ENCODE measurements at regions not wholly inside any gene's neighbourhood (a gene's known extent, or its start where the extent isn't known, plus 50 kb on each side); places are given as distances from the start of the nearest gene placed in this dataset.
"Not testable (repeated sequence)": the region's sequence is repeated elsewhere in the genome, so short reads cannot be mapped to it uniquely, and the experiment has no call there.

DNA sequence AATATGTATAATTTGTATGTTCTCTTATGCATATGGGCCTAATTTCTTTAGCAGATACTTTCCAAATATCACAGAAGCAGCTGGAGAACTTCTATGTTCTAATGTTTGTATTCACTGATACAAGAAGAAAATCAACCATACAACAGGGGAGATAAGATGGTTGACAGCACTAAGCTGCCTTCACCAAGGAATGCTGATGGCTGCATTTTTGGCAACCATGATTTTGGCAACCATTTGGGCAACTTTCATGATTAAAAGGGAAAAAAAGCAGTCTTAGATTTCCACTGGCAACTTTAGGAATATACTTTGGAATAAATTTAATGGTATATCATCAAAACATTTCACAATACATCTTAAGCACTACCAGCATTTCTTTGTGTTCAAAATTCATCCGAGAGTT lies 740.3 kb upstream of the CDH6 start:
- TF ChIP-seq, protein P1, sequence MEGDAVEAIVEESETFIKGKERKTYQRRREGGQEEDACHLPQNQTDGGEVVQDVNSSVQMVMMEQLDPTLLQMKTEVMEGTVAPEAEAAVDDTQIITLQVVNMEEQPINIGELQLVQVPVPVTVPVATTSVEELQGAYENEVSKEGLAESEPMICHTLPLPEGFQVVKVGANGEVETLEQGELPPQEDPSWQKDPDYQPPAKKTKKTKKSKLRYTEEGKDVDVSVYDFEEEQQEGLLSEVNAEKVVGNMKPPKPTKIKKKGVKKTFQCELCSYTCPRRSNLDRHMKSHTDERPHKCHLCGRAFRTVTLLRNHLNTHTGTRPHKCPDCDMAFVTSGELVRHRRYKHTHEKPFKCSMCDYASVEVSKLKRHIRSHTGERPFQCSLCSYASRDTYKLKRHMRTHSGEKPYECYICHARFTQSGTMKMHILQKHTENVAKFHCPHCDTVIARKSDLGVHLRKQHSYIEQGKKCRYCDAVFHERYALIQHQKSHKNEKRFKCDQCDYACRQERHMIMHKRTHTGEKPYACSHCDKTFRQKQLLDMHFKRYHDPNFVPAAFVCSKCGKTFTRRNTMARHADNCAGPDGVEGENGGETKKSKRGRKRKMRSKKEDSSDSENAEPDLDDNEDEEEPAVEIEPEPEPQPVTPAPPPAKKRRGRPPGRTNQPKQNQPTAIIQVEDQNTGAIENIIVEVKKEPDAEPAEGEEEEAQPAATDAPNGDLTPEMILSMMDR (IDR thresholded peaks at IDR 0.05; ENCODE audit: low read length, missing control alignments), result no peak
- no peak overlapping the region for H3K4me3 ChIP-seq (replicated peaks; ENCODE audit: low read depth, low read length)
- DNase-seq (ENCODE audit: low read depth), result no peak

GRCh38 chr5:30450153-30450552 lies 743.3 kb upstream of the CDH6 start:
- no peak for DNase-seq (ENCODE audit: low read depth)
- no peak overlapping the region for H3K4me3 ChIP-seq (replicated peaks; ENCODE audit: low read depth, low read length)
- TF ChIP-seq, protein P1 (IDR thresholded peaks at IDR 0.05; ENCODE audit: low read length, missing control alignments), result no peak

DNA sequence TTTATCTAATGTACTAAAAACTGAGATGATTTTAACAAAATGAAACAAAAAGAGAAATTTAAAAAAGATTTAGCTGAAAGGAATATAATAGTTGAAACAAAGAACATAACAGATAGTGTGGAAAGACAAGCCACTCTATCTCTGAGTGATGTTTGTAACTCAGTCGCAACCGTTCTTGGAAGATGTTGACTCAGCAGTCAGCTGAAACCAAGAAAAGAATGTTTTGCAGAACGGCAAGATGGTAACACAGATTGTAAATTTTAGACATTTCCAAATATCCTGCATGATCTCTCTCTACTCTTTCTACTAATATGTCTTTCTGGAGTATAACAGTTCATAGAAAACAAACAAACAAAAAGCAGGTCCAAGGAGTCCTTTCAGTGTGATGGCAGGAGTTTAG lies 746.1 kb upstream of the CDH6 start:
- TF ChIP-seq, protein P1 (IDR thresholded peaks at IDR 0.05; ENCODE audit: low read length, missing control alignments), result no peak
- no peak overlapping the region for H3K4me3 ChIP-seq (replicated peaks; ENCODE audit: low read depth, low read length)
- DNase-seq (ENCODE audit: low read depth), result no peak

DNA sequence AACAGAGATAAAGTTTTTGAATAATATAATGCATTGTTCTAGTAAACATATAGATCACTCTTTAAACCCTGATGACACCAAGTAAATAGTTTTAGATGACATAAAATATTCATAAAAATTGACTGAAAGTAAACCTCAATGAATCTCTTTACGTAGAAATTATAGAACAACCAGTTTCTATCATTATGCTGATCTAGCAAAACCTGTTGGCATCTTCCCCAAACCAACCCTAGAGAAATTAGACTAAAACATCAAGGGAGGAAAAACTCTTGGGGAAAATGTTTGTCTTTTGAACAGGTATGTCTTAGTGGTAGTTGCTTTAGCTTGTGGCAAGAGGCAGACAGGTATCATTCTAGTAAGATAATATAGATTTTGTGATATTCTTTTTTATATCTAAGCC lies 747.0 kb upstream of the CDH6 start:
- no peak for DNase-seq (ENCODE audit: low read depth)
- H3K4me3 ChIP-seq (replicated peaks; ENCODE audit: low read depth, low read length), result no peak overlapping the region
- TF ChIP-seq, protein P1 (IDR thresholded peaks at IDR 0.05; ENCODE audit: low read length, missing control alignments), result no peak

DNA sequence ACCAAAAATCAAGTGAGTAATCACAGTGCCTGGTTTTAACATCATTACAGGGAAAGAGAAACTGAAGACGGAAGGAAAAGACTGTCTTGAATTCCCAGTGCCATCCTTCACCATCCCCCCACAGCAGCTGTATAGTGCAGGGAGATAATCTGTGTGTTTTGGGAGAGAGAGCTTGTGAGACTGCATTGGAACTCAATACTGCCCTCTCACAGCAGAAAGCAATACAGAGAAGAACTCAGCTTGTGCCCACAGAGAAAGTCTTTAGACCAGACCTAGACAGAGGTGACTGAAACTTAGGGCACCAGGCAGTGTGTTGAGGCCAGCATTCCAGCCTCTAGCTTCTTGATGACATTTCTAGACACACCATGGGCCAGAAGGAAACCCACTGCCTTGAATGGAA lies 754.7 kb upstream of the CDH6 start:
- DNase-seq (ENCODE audit: low read depth), result no peak
- TF ChIP-seq, protein P1 (IDR thresholded peaks at IDR 0.05; ENCODE audit: low read length, missing control alignments), result no peak
- H3K4me3 ChIP-seq (replicated peaks; ENCODE audit: low read depth, low read length), result no peak overlapping the region

- H3K4me3 ChIP-seq (replicated peaks; ENCODE audit: low read depth, low read length), result no peak overlapping the region
- DNase-seq (ENCODE audit: low read depth), result no peak
- TF ChIP-seq, protein P1 (IDR thresholded peaks at IDR 0.05; ENCODE audit: low read length, missing control alignments), result no peak
These were observed 756.8 kb upstream of the CDH6 start for GRCh38 chr5:30436691-30437090.

DNA sequence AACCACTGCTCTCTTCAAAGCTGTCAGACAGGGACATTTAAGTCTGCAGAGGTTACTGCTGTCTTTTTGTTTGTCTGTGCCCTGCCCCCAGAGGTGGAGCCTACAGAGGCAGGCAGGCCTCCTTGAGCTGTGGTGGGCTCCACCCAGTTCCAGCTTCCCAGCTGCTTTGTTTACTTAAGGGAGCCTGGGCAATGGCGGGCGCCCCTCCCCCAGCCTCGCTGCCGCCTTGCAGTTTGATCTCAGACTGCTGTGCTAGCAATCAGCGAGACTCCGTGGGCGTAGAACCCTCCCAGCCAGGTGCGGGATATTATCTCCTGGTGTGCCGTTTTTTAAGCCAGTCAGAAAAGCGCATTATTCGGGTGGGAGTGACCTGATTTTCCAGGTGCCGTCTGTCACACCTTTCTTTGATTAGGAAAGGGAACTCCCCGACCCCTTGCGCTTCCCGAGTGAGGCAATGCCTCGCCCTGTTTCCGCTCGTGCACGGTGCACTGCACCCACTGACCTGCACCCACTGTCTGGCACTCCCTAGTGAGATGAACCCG lies 764.5 kb upstream of the CDH6 start:
- not testable (repeated sequence) for DNase-seq (ENCODE audit: low read depth); H3K4me3 ChIP-seq (replicated peaks; ENCODE audit: low read depth, low read length)

Data from fibroblast of pulmonary artery (primary cell).